WTC11 (cell line): ENCODE measurements at regions not wholly inside any gene's neighbourhood (a gene's known extent, or its start where the extent isn't known, plus 50 kb on each side); places are given as distances from the start of the nearest gene placed in this dataset.

Experiments
- TEAD4 ChIP-seq: sonication (generic); formaldehyde crosslinking; IDR thresholded peaks from 2 replicates; pipeline ENCODE4 v1.8.0; 2022; ENCODE audit warnings: mild to moderate bottlenecking, missing genetic modification reagents
- ZNF138 ChIP-seq: sonication (generic); formaldehyde crosslinking; conservative IDR thresholded peaks from 2 replicates; pipeline ENCODE4 v1.8.1; 2022; ENCODE audit warnings: mild to moderate bottlenecking, moderate library complexity, missing genetic modification reagents
- TF ChIP-seq, protein P1 (sequence below): sonication (generic); formaldehyde crosslinking; IDR thresholded peaks from 2 replicates; pipeline ENCODE4 v1.8.1; 2023; ENCODE audit warnings: mild to moderate bottlenecking, missing genetic modification reagents, moderate library complexity
- TF ChIP-seq, protein P2 (sequence below): sonication (generic); formaldehyde crosslinking; IDR thresholded peaks from 2 replicates; pipeline ENCODE4 v1.8.0; 2022; ENCODE audit warnings: mild to moderate bottlenecking, missing genetic modification reagents
- TF ChIP-seq, protein P3 (sequence below): fragments of 200-600 bp; IDR thresholded peaks from 2 replicates; pipeline ENCODE4 v1.8.0; 2022; ENCODE audit warnings: antibody characterized with exemption
- TF ChIP-seq, protein P4 (sequence below): sonication (generic); formaldehyde crosslinking; IDR thresholded peaks from 2 replicates; pipeline ENCODE4 v1.8.1; 2022; ENCODE audit warnings: low read depth, mild to moderate bottlenecking, moderate library complexity, missing genetic modification reagents, borderline replicate concordance

DNA sequence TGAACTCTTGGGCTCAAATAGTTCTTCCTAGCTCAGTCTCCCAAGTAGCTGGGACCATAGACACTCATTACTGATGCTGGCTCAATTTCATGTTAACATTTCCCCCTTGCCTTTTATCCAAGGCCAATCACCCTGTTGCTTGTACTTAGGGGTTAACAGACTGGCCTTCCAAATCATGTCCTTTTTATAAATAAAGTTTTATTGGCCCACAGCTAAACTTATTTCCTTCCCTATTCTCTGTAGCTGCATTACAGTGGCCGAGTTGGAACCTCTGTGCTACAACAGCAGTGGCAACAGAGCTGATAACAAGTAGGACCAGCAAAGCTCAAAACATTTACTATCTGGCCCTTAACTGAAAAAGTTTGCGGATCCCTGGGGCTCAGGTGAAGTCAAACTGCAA lies 109.8 kb downstream of the ZFP64 start:
- no peak for TF ChIP-seq ZNF138 (CRISPR knock-in tag)
- TF ChIP-seq, protein P1, sequence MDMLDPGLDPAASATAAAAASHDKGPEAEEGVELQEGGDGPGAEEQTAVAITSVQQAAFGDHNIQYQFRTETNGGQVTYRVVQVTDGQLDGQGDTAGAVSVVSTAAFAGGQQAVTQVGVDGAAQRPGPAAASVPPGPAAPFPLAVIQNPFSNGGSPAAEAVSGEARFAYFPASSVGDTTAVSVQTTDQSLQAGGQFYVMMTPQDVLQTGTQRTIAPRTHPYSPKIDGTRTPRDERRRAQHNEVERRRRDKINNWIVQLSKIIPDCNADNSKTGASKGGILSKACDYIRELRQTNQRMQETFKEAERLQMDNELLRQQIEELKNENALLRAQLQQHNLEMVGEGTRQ, result no peak
- TF ChIP-seq, protein P2, sequence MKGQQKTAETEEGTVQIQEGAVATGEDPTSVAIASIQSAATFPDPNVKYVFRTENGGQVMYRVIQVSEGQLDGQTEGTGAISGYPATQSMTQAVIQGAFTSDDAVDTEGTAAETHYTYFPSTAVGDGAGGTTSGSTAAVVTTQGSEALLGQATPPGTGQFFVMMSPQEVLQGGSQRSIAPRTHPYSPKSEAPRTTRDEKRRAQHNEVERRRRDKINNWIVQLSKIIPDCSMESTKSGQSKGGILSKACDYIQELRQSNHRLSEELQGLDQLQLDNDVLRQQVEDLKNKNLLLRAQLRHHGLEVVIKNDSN (CRISPR knock-in tag), result no peak
- TF ChIP-seq, protein P3, sequence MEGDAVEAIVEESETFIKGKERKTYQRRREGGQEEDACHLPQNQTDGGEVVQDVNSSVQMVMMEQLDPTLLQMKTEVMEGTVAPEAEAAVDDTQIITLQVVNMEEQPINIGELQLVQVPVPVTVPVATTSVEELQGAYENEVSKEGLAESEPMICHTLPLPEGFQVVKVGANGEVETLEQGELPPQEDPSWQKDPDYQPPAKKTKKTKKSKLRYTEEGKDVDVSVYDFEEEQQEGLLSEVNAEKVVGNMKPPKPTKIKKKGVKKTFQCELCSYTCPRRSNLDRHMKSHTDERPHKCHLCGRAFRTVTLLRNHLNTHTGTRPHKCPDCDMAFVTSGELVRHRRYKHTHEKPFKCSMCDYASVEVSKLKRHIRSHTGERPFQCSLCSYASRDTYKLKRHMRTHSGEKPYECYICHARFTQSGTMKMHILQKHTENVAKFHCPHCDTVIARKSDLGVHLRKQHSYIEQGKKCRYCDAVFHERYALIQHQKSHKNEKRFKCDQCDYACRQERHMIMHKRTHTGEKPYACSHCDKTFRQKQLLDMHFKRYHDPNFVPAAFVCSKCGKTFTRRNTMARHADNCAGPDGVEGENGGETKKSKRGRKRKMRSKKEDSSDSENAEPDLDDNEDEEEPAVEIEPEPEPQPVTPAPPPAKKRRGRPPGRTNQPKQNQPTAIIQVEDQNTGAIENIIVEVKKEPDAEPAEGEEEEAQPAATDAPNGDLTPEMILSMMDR, result no peak
- TF ChIP-seq, protein P4, sequence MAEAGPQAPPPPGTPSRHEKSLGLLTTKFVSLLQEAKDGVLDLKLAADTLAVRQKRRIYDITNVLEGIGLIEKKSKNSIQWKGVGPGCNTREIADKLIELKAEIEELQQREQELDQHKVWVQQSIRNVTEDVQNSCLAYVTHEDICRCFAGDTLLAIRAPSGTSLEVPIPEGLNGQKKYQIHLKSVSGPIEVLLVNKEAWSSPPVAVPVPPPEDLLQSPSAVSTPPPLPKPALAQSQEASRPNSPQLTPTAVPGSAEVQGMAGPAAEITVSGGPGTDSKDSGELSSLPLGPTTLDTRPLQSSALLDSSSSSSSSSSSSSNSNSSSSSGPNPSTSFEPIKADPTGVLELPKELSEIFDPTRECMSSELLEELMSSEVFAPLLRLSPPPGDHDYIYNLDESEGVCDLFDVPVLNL (CRISPR knock-in tag), result no peak
- no peak for TF ChIP-seq TEAD4
